Prostate gland (tissue), 2 donors: ENCODE measurements at regions not wholly inside any gene's neighbourhood (a gene's known extent, or its start where the extent isn't known, plus 50 kb on each side); places are given as distances from the start of the nearest gene placed in this dataset.

Source experiments
- DNase-seq: peaks from one replicate; pipeline ENCODE4 v3.0.0-alpha.2; 2019; ENCODE audit warnings: low spot score
- H3K27ac ChIP-seq, 2 donors: fragments of 200-600 bp; sonication (generic); 2 replicates each; pipeline ENCODE4 v1.5.1; 2017 to 2019
- H3K27me3 ChIP-seq: fragments of 200-600 bp; sonication (generic); replicated peaks from 2 replicates; pipeline ENCODE4 v1.5.1; 2019; ENCODE audit not compliant: insufficient read depth
- H3K36me3 ChIP-seq, 2 donors: fragments of 200-600 bp; sonication (generic); 1 replicate in 1 of 2; 2 replicates in 1 of 2; pipeline versions ENCODE4 v1.5.1 to v1.8.1; 2017 to 2019
- H3K4me1 ChIP-seq: fragments of 200-600 bp; sonication (generic); replicated peaks from 2 replicates; pipeline ENCODE4 v1.5.1; 2019
- H3K4me3 ChIP-seq, 2 donors: fragments of 200-600 bp; sonication (generic); 2 replicates each; pipeline ENCODE4 v1.5.1; 2017 to 2019
- H3K9me3 ChIP-seq: fragments of 200-600 bp; sonication (generic); 2 replicates; pipeline ENCODE4 v1.5.1; 2017
- CTCF ChIP-seq, 4 experiments: fragments of 200-600 bp in 2 of 4; fragments of 450-650 bp in 2 of 4; sonication (generic) in 2 of 4; IDR thresholded peaks; 1 replicate in 3 of 4; 2 replicates in 1 of 4; pipeline ENCODE4 v1.5.1; 2016 to 2019; ENCODE audit warnings: antibody characterized with exemption in 4 of 4, mild to moderate bottlenecking in 2 of 4, moderate library complexity in 2 of 4
- POLR2A ChIP-seq: fragments of 450-650 bp; IDR thresholded peaks from one replicate; pipeline ENCODE4 v1.6.1; 2016; ENCODE audit warnings: antibody characterized with exemption, mild to moderate bottlenecking
- POLR2AphosphoS5 ChIP-seq: sonication (generic); formaldehyde crosslinking; IDR thresholded peaks from one replicate; pipeline ENCODE4 v1.6.1; 2017; ENCODE audit warnings: antibody characterized with exemption
- WGBS: methylation state at CpG from one replicate; pipeline ENCODE4 v1.1.5; 2018; 5-methylcytosine and 5-hydroxymethylcytosine counted together
- intact Hi-C: fragments of 100-400 bp; cut with DNase I; formaldehyde crosslinking; loops from one replicate; pipeline ENCODE4 v1.14.2; 2022

- intact Hi-C loops = no loop called here
These were observed 227.2 kb upstream of the MON1B start for GRCh38 chr16:76963614-76964315.

GRCh38 chr16:76964464-76965154 is 226.4 kb upstream of the MON1B start:
- no peaks in the 10 kb centered on the region for H3K36me3 ChIP-seq
- TF ChIP-seq POLR2AphosphoS5 (no peak), CTCF (IDR thresholded peaks at IDR 0.05) (no peak), POLR2A (no peak)
- no peaks in the 10 kb centered on the region for H3K9me3 ChIP-seq
- WGBS = 94% methylated on average over 2 of the region's 2 CpGs
- DNase-seq = no peak
- intact Hi-C loops = no loop called here
- no peak overlapping the region for H3K4me3 ChIP-seq
- no peaks in the 10 kb centered on the region for H3K4me1 ChIP-seq
- no peaks in the 10 kb centered on the region for H3K27me3 ChIP-seq
- no peak overlapping the region for H3K27ac ChIP-seq

More at GRCh38 chr16:76963614-76964315, 227.2 kb upstream of the MON1B start:
- no peak for DNase-seq
- TF ChIP-seq CTCF (IDR thresholded peaks at IDR 0.05) (no peak), POLR2A (no peak), POLR2AphosphoS5 (no peak)
- H3K36me3 ChIP-seq = no peaks in the 10 kb centered on the region
- no peaks in the 10 kb centered on the region for H3K4me1 ChIP-seq
- no peaks in the 10 kb centered on the region for H3K27me3 ChIP-seq
- WGBS = 84% methylated on average over 9 of the region's 9 CpGs
- no peaks in the 10 kb centered on the region for H3K9me3 ChIP-seq
- H3K27ac ChIP-seq = no peak overlapping the region
- H3K4me3 ChIP-seq = no peak overlapping the region

GRCh38 chr16:76970087-76970744 is 220.8 kb upstream of the MON1B start:
- no peak for DNase-seq
- Histone ChIP-seq H3K27ac (no peak overlapping the region), H3K27me3 (no peaks in the 10 kb centered on the region), H3K4me1 (no peaks in the 10 kb centered on the region), H3K36me3 (no peaks in the 10 kb centered on the region), H3K9me3 (no peaks in the 10 kb centered on the region), H3K4me3 (no peak overlapping the region)
- TF ChIP-seq CTCF (IDR thresholded peaks at IDR 0.05) = no peak
- no peak for TF ChIP-seq POLR2A
- no peak for TF ChIP-seq POLR2AphosphoS5
- 82% methylated on average over 5 of the region's 5 CpGs for WGBS
- intact Hi-C loops = no loop called here

- Histone ChIP-seq H3K27ac (no peak overlapping the region), H3K4me3 (no peak overlapping the region), H3K27me3 (no peaks in the 10 kb centered on the region), H3K9me3 (no peaks in the 10 kb centered on the region), H3K4me1 (no peaks in the 10 kb centered on the region), H3K36me3 (no peaks in the 10 kb centered on the region)
- TF ChIP-seq POLR2A = no peak
- WGBS = 69% methylated on average over 1 of the region's 1 CpG
- DNase-seq = no peak
- intact Hi-C loops = no loop called here
These were observed 220.3 kb upstream of the MON1B start for GRCh38 chr16:76970745-76971099.

GRCh38 chr16:76976101-76976500 is 214.9 kb upstream of the MON1B start:
- no peak overlapping the region for H3K4me3 ChIP-seq
- no peaks in the 10 kb centered on the region for H3K36me3 ChIP-seq
- TF ChIP-seq POLR2A (no peak), CTCF (IDR thresholded peaks at IDR 0.05) (no peak), POLR2AphosphoS5 (no peak)
- no peak overlapping the region for H3K27ac ChIP-seq
- DNase-seq = no peak
- H3K4me1 ChIP-seq = no peaks in the 10 kb centered on the region
- intact Hi-C loops = no loop called here
- H3K27me3 ChIP-seq = no peaks in the 10 kb centered on the region
- no peaks in the 10 kb centered on the region for H3K9me3 ChIP-seq
- WGBS = 80% methylated on average over 3 of the region's 3 CpGs
